GM21717 (cell line): ENCODE measurements at regions not wholly inside any gene's neighbourhood (a gene's known extent, or its start where the extent isn't known, plus 50 kb on each side); places are given as distances from the start of the nearest gene placed in this dataset.

ENCODE experiments used
- ATAC-seq: cut with Tn5 transposase; IDR thresholded peaks from one replicate; pipeline ENCODE4 v1.9.1; 2021; ENCODE audit warnings: mild to moderate bottlenecking, moderate library complexity; ENCODE audit not compliant: unreplicated experiment

DNA sequence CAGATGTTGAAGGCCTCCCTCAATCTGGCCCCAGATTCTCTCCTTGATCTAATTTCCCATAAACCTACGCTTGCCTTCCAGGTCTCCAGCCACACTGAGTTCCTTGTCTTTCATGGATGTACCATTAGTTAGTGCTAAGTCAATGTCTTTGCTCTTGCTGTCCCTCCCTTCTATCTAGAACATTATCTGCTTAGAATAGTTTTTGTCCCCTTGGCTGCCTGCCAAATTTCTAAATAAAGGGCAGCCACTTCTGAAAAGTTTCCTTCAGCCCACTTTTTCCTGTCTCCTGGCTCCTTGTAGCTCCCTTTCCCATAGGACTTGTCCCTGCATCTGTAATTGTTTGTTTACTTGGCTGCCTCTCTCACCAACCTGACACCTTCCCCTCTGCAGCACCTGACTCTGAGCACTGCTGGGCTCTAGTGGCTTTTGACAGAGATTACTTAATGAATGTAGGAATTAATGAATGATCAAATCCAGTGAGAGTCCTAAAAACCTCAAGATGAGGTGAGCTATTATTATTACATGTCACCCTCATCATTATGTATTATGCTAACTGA is 58.3 kb downstream of the CXCL12 start:
- ATAC-seq: no peak

DNA sequence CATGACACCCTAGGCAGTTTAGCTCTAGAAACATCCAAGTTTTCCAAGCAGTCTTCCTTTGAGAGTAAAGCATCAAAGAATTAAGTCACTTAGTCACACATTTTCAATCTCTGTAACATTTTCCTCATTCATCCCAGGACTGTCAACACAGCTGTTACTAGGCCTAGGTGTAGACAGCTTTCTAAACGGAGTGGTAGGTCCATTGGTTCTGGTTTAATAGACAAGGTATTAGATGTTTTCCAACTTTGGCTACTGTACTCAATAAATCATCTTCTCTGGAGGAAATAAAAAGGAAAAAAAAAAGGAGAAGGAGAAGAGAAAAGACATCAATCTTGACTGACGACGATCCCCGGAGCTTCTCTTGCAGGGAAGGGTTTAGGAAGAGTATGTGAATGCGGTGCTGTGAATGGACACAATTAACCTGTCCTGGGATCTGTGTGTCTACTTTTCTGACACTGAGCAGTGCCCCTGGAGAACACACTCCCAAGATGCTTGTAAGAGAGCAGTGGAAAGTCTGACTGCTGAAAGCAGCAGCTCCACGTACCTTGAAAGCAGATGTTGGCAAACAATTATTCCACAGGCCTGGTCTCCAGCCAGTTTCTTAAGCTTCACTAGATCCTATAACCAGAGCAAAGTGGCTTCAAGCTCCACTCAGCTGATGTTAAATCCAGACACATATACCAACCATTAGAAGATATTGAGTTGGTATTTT is 59.1 kb downstream of the CXCL12 start:
- ATAC-seq: no peak

DNA sequence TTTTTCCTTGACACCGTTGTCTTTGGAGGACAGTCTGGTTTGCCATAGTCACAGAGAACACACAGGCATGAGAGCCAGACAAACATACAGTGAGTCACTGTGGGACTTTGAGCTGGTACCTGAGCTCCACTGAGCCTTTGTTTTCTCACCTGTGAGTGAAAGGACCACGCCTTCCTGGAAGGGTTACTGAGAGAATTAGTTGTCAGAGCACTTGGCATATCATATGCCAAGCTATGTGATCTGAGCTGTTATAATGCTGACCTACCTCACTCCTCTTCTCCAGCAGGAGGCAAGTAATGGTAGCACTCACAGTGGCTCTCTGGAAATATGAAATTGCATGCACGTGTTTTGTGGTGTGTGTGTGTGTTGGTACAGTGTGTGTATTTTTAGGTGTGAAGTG is 59.7 kb downstream of the CXCL12 start:
- ATAC-seq: no peak

DNA sequence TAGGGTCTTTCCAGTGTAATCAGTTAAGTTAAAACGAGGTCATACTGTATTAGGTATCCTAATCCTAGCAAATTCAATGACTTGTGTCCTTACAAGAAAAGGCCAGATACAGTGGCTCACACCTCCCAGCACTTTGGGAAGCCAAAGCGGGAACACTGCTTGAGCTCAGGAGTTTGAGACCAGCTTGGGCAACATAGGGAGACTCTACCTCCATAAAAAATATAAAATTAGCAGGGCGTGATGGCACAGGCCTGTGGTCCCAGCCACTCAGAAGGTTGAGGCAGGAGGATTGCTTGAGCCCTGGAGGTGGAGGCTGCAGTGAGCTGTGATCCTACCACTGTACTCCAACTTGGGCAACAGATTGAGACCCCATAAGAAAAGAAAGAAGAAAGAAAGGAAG is 61.1 kb downstream of the CXCL12 start:
- no peak for ATAC-seq

DNA sequence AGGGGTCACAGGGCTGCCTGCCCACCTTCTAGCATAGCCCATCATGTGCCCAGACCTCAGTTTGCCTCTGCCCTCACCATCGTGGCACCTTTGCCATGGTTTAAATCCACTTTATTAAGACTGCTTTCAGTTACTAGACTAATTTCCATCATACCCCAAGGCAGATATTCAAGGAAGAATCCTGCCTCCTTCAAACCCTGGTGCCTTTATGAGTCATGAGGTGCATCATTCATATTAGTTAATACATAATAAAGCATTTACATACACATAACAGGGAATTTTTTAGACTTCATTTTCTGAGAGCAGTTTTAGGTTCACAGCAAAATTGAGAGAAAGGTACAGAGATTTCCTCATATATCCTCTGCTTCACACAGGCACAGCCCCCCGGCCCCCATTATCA is 62.8 kb downstream of the CXCL12 start:
- ATAC-seq: no peak

DNA sequence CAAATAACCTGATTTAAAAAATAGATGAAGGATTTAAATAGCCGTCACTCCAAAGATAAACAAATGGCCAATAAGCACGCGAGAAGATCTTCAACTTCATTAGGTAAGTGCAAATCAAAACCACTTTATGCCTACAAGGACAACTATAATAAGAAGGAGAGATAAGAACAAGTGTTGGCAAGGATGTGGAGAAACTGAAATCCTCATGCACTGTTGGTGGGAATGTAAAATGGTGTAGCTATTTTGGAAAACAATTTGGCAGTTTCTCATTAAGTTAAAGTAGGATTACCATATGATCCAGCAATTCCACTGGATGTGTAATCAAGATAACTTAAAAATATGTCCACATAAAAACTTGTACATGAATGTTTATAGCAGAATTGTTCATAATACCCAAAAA is 64.1 kb downstream of the CXCL12 start:
- no peak for ATAC-seq

DNA sequence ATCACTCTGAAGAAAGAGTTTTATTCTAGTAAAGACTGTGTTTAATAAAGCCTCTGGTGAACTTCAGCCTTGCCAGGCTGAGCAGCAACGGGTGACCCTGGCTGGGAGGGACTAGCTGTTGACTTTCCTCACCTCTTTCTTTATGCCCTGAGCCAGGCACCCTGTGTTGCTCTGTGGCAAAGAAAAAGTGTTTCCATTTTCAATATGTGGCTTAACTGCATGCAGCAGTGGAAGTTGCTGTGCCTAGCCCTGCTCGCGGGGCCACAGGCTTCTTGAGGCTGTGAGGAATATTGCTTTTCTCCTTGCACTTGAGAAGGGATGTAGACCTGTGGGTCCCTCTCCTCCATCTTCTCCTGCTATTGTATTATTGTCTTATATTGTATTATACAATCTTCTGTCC is 67.0 kb downstream of the CXCL12 start:
- no peak for ATAC-seq

DNA sequence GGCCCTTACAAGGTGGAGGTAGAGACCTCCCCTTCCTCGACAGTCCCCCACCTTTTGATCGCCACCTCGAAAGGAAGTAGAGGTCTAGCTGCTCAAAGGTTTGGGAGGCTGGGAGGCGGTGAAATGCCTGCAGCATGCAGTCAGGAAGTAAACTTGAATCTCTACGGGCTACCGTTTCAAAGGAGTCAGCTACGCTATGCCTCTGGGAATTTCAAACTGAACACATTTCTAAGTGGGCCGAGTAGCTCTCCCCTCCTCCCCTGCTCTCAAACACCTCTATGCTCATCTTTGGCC is 68.0 kb downstream of the CXCL12 start:
- ATAC-seq: no peak

DNA sequence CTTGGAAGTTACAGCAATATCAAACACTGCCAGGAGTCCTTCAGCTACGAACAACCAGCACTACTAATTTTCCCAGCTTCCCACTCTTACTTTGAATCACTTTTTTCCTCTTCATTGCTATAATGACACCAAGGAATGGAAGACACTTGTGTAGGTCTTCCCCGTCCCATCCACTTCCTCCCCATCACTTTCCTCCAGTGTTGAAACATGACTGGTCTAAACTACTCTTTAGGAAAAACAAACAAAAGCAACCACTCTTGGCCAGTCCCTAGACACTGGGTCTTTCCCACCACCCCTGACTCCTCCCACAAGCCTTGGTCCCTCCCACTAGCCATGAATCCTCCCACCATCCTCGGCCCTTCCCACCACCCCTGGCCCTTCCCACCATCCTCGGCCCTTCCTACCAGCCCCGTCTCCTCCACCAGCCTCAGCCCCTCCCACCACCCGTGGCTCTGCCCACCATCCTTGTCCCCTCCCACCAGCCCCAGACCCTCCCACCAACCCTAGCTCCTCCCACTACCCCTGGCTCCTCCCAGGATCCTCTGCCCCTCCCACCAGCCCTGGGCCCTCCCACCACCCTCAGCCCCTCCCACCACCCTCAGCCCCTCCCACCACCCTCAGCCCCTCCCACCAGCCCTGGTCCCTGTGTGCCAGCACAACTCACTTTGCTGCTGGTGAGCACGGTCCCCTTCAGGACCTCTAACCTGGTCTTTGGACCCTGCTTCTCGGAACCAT is 68.5 kb downstream of the CXCL12 start:
- no peak for ATAC-seq

DNA sequence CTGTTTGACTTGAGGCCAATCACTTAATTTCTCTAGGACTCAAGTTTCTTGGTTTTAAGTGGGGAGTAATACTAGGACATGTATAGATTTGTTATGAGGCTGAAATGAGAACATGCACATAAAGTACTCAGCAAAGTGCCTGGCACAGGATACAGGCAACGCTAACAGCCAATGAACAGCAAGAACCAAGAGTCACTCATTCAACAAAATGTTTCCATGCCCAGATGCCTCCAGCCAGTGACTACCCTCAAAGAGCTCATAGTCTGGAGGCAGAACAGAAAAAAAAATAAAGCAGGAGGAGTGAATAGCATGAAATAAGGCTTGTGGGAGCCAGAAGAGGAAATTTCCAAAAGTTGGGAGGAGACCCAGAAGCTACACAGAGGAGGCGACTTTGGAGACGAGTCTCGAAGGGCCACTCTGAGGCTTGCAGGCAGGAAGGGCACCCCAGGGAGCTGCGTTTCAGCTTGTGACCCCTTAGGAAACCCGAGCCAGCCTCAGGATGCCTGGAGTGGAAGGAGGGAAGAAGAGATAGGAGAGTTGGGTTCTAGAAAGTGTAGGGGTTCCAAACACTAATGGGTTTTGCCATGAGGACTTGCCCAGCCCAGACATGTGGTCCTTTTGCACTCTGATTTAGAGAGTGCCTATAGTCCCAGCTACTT is 70.0 kb downstream of the CXCL12 start:
- ATAC-seq: no peak

DNA sequence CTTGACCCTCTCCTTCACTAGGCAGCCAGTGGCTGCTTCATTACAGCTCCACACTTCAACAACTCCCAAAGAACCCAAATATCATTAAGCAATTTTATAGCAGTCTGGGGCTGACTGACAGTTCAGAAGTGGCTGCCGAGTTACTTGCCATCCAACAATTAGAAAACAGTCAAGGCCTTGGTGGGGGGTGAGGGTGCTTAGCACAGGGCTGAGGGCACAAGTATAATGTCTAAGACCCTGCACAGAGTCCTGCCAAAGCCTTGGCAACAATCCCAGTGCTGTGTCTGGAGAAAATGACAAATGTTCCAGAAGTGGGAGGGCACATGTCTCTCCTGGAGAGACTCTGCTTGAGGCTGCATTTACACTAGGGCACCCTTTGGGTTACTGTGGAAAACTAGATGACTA is 71.1 kb downstream of the CXCL12 start:
- ATAC-seq: no peak

DNA sequence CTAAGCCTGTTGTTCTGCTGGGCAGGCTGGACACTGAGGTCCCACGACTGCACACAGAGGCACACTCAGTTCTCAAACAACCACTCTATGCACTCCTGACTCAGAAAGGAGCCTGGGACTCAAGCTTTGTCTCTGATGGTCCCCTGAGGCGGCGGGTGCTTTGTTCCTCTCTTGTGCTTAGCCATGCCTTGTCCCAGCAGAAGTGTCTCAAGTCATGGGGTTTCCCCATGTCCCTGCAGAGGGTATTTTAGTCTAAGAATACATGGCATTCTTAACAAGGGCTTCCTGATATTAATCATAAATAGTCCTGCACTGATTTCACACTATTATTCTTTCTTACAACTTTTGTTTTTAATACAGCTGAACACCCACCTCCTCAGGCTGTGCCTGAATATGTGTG is 72.5 kb downstream of the CXCL12 start:
- peak; percentile 39 for ATAC-seq

DNA sequence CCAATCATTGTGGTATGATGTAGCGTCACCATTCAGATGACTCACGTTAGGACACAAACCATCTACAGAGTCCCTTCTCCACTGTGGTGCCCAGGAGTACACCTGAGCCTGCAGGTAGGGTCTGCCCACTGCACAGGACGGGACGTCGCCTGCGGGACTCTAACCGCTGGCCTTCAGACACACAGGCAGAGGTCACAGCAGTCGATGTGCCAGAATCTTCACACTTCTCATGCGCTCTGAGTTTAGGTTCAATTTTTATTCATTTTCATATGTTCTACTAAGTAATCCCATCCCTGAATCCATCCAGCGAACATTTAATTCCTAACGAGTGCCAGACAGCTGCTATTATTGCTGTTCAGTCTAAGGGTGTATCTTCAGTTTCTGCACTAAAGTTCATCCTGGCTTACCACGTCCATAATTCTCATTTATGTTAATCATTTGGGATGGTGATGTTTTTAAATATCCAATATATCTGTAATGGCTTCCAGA is 73.3 kb downstream of the CXCL12 start:
- ATAC-seq: no peak

DNA sequence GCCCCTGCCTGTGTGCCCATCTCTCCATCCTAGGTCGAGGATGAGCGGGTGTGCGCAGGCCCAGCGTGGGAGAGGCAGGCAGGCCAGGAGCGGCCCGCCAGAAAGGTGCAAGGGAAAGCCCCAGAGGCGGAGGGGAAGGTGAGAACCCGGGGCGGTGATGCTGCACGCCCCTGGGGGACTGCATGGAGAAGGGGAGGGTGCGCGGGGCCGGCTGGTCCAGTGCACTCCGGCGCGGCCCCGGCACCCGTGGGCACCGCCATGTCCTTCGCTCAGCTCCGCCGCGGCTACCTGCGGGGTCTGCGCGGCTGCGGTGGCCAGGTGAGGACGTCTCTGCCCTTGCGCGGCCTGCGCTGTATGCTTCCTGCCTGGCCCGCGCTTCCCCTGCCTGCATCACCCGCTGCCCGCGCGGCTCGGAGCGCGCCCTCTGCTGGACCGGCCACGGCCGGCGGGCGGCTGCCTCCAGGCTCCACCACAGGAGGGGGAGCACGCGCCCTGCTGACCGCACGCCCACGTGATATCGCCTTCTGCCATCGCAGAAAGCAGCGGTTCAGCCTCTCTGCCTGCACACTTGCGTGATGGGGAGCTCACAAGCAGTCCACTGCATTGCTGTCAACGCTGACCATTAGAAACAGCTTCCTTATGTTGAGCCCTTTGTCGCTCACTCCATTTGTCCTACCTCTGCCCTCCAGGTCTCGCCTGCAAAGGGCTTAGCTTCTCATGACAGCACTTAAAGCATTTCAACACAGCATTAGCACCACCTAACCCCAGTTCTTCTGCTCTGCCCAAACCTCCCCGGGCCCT is 73.9 kb downstream of the CXCL12 start:
- peak; percentile 72 for ATAC-seq

DNA sequence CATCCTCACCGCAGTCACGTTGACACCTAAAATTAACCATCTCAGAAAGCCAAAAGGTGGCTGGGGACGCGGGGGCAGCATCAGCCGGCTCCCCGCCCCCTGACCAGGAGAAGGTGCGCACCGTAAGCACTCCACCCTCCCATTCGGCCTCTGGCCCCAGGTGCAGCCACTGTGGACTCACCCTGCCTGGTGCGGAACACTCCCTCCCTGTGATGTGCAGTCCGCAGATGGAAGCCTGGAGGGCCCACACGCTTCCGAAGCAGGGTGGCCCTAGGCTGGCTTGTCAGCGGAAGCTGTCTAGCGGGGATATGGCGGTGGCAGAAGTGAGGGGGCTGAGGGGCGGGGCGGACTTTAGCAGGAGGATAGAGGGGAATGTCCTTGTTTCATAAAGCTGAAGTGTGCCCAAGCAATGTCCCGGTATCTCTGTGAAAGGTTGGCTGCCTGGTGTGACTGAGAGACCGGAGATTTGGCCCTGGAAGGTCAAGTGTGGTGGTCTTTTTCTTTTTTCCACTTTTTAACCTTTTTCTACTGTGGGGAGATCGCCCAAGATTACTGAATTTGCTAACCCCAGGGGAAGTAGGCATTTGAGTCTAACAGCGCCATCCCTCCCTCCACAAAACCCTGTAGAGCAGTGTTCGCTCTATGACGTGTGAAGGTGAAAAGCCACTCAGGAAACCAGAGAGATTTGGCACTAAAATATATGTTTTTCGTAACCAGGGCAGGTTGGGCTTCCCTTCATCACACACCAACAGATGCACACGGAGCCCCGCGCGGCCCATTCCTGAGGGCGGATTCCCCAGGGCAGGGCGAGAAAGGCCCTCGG is 74.7 kb downstream of the CXCL12 start:
- ATAC-seq: no peak

DNA sequence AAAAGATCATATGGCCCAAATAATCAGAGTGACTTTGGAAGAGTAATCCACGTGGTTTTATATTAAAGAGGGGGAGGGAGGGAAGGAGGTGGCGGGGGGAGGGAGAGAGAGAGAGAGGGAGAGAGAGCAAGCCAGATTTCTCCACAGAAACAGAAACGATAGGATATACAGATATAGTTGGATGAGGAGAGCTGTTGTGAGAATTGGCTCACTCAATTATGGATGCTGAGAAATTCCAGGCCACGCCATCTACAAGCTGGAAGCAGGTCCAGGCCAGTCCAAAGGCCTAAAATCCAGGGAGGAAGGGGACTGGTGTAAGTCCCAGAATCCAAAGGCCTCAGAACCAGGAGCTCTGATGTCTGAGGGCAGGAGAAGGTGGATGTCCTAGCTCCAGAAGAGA is 75.5 kb downstream of the CXCL12 start:
- no peak for ATAC-seq

DNA sequence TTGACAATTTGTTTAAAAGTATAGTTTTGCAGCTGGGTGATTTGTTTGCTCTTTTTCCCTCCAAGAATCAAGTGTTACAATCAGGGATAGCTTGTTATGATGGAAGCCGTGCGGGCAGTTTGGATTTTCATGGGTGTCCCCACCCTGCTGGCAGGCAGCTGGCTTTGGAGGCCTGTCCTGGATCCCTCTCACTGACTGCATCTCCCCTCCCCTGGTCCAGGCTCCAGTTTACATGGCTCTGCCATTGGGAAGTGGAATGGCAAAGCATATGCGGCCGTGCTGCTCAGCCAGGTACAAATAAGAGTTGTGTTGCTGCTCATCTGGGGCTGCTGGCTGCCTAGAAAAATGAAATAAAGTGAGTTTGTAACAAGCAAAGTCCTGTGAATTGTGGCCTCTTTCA is 76.0 kb downstream of the CXCL12 start:
- ATAC-seq: no peak

DNA sequence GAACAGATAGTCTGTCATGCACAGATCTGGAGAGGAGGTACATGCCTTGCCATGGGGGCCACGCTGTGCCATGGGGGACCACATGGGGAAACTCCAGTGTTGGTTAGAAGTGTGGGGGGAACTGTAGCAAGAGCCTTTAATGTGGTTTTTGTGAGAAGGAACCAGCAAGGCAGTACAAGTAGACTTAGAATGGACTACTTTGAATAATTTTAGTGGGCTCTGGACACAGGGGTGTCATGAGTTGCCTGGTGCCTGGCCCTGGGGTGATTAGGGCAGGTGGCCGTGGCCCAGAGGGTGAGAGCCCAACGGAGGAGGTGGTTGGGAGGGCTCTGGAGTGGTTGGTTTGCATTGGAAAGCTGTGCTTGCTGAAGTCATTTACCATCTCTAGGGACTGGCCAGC is 77.2 kb downstream of the CXCL12 start:
- no peak for ATAC-seq

DNA sequence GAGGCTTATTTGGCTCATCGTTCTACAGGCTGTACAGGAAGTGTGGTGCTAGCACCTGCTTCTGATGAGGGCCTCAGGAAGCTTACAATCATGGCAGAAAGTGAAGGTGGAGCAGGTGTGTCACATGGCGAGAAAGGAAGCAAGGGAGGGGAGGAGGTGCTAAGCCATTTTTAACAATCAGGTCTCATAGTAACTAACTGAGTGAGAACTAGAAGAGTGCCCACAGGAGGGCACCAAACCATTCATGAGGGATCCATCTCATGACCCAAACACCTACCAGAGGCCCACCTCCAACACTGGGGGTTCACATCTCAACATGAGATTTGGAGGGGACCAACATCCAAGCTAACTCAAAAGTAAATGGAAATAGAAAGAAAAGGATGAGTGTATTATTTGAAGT is 78.1 kb downstream of the CXCL12 start:
- ATAC-seq: no peak

DNA sequence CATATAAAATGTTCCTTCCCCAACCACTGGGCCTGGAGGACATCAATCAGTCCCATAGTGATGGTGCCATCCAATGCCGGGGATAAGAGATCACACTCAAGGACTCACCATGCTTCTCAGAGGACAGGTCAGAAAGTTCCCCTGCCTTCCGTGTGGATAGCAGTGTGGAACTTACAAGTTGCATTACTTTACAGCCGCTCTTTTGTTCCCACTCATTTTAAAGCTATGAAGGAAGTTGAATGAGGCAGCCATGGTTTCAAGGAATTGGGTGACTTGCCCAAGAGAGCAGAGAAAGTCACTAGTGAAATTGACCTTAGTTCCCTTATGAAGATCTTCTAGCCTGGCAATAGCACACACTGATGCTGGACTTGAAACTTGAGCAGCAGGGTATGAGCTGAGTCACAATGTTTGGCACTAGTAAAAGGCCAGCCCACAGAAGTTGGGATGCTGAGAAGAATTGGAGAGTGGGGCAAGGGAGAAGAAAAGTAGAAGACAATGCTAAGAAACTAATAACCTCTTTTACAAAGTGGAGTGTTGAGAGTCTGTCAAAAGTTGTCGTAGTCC is 78.7 kb downstream of the CXCL12 start:
- ATAC-seq: no peak
